Progenitor cell of endocrine pancreas (in vitro differentiated cells): ENCODE measurements at regions not wholly inside any gene's neighbourhood (a gene's known extent, or its start where the extent isn't known, plus 50 kb on each side); places are given as distances from the start of the nearest gene placed in this dataset.

Experiments
- DNase-seq: peaks from one replicate; pipeline ENCODE4 v3.0.0; 2021; ENCODE audit warnings: low spot score; ENCODE audit not compliant: unreplicated experiment
- H3K27ac Mint-ChIP-seq: 2 replicates; pipeline ENCODE4 v1.8.0; 2021; ENCODE audit warnings: mild to moderate bottlenecking, moderate library complexity, mixed read lengths
- H3K27me3 Mint-ChIP-seq: 2 replicates; pipeline ENCODE4 v1.8.0; 2021; ENCODE audit warnings: mixed read lengths
- H3K36me3 Mint-ChIP-seq: 2 replicates; pipeline ENCODE4 v1.8.0; 2022; ENCODE audit warnings: mixed read lengths; ENCODE audit not compliant: insufficient read depth
- H3K4me1 Mint-ChIP-seq: 2 replicates; pipeline ENCODE4 v1.8.0; 2021; ENCODE audit warnings: low read depth, mixed read lengths
- H3K4me3 Mint-ChIP-seq: 2 replicates; pipeline ENCODE4 v1.8.0; 2021; ENCODE audit warnings: low read depth, mild to moderate bottlenecking, moderate library complexity, mixed read lengths
- H3K9me3 Mint-ChIP-seq: 2 replicates; pipeline ENCODE4 v1.8.0; 2021; ENCODE audit warnings: low read depth, mixed read lengths
- CTCF ChIP-seq: fragments of 200-600 bp; sonication (generic); IDR thresholded peaks from one replicate; pipeline ENCODE4 v1.5.0; 2021; ENCODE audit warnings: antibody characterized with exemption, mild to moderate bottlenecking; ENCODE audit not compliant: unreplicated experiment

GRCh38 chr6:53431704-53432103 is 83.0 kb upstream of the ELOVL5 start:
- Mint-ChIP-seq H3K27me3 (peaks cover 24% of the 10 kb centered on the region), H3K4me3 (no peak overlapping the region), H3K4me1 (peaks cover 11% of the 10 kb centered on the region), H3K36me3 (no peaks in the 10 kb centered on the region), H3K9me3 (no peaks in the 10 kb centered on the region), H3K27ac (no peak overlapping the region)
- DNase-seq: no peak
- no peak for TF ChIP-seq CTCF

- Mint-ChIP-seq H3K27ac (no peak overlapping the region), H3K4me3 (no peak overlapping the region)
These were observed 80.7 kb upstream of the ELOVL5 start for GRCh38 chr6:53429401-53429800.

GRCh38 chr6:53428886-53429285 is 80.1 kb upstream of the ELOVL5 start:
- no peak overlapping the region for H3K4me3 Mint-ChIP-seq
- H3K27ac Mint-ChIP-seq: no peak overlapping the region
- no peaks in the 10 kb centered on the region for H3K9me3 Mint-ChIP-seq
- TF ChIP-seq CTCF: no peak
- H3K36me3 Mint-ChIP-seq: no peaks in the 10 kb centered on the region
- H3K27me3 Mint-ChIP-seq: peaks cover 25% of the 10 kb centered on the region
- no peak for DNase-seq
- H3K4me1 Mint-ChIP-seq: peaks cover 6% of the 10 kb centered on the region

More at GRCh38 chr6:53429401-53429800, 80.7 kb upstream of the ELOVL5 start:
- H3K27me3 Mint-ChIP-seq: peaks cover 25% of the 10 kb centered on the region
- no peaks in the 10 kb centered on the region for H3K36me3 Mint-ChIP-seq
- peaks cover 9% of the 10 kb centered on the region for H3K4me1 Mint-ChIP-seq
- H3K9me3 Mint-ChIP-seq: no peaks in the 10 kb centered on the region
- TF ChIP-seq CTCF: no peak
- DNase-seq: no peak

GRCh38 chr6:53426667-53427270 is 78.0 kb upstream of the ELOVL5 start:
- no peak for DNase-seq
- Mint-ChIP-seq H3K27ac (no peak overlapping the region), H3K9me3 (no peaks in the 10 kb centered on the region), H3K27me3 (peaks cover 17% of the 10 kb centered on the region), H3K4me3 (no peak overlapping the region), H3K4me1 (no peaks in the 10 kb centered on the region), H3K36me3 (no peaks in the 10 kb centered on the region)
- TF ChIP-seq CTCF: no peak

- no peak overlapping the region for H3K27ac Mint-ChIP-seq
- H3K36me3 Mint-ChIP-seq: no peaks in the 10 kb centered on the region
- H3K27me3 Mint-ChIP-seq: peaks cover 13% of the 10 kb centered on the region
- TF ChIP-seq CTCF: no peak
- no peaks in the 10 kb centered on the region for H3K9me3 Mint-ChIP-seq
- H3K4me1 Mint-ChIP-seq: no peaks in the 10 kb centered on the region
- no peak for DNase-seq
- no peak overlapping the region for H3K4me3 Mint-ChIP-seq
These were observed 77.4 kb upstream of the ELOVL5 start for GRCh38 chr6:53426117-53426516.
